22Rv1 (cell line): ENCODE measurements at regions not wholly inside any gene's neighbourhood (a gene's known extent, or its start where the extent isn't known, plus 50 kb on each side); places are given as distances from the start of the nearest gene placed in this dataset.

Experiments used
- CTCF ChIP-seq: fragments of 450-650 bp; IDR thresholded peaks from 2 replicates; pipeline ENCODE4 v1.5.1; 2017; ENCODE audit warnings: mild to moderate bottlenecking
- ZFX ChIP-seq: fragments of 450-650 bp; IDR thresholded peaks from 2 replicates; pipeline ENCODE4 v1.6.1; 2017; ENCODE audit warnings: antibody characterized with exemption, borderline replicate concordance

DNA sequence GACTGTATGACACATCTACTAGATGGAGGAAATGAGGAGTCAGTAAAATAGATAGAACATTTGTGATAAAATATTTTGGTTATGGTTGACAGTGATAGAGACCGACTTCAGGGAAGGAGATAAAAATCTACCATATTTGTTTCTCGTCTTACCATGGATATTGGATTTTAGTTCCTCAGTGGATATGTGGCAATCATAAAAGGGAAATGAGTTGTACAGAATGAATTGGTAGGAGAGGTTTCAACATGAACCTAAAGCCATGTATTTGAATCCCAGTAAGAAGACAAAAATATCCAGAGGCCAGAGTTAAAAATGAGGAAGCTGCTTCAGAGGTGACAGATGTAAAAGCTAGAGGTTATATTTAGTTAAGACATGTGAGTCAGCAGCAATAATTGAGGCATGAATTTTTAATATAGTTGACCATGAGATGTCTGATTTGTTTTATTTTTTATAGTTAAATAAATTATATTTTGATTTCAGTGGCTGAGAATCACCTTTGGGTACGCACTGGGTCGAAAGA, 480.4 kb upstream of the TUSC1 start:
- TF ChIP-seq CTCF: no peak
- TF ChIP-seq ZFX: no peak
